Psoas muscle (tissue), 7 donors: ENCODE measurements at regions not wholly inside any gene's neighbourhood (a gene's known extent, or its start where the extent isn't known, plus 50 kb on each side); places are given as distances from the start of the nearest gene placed in this dataset.

Experiments used
- ATAC-seq, 4 donors: fragments of 200-7000 bp; cut with Tn5 transposase; one replicate each; pipeline ENCODE4 v1.9.1; 2020; ENCODE audit warnings: moderate library complexity in 3 of 4, mild to moderate bottlenecking in 2 of 4
- DNase-seq, 2 donors: peaks; one replicate each; pipeline ENCODE4 v3.0.0-alpha.2; 2020
- H3K27ac ChIP-seq: fragments of 200-600 bp; one replicate; pipeline ENCODE4 v1.8.0; 2022
- H3K27me3 ChIP-seq, 3 donors: fragments of 200-600 bp in 1 of 3; one replicate each; pipeline versions ENCODE4 v1.6.1 to v1.8.0; 2013 to 2022; ENCODE audit warnings: low read length in 2 of 3, mild to moderate bottlenecking in 2 of 3, moderate library complexity in 1 of 3; ENCODE audit not compliant: insufficient read depth in 3 of 3
- H3K36me3 ChIP-seq, 2 donors: fragments of 200-600 bp in 1 of 2; one replicate each; pipeline versions ENCODE4 v1.6.1 to v1.8.0; 2013 to 2022; ENCODE audit warnings: low read depth in 1 of 2, mild to moderate bottlenecking in 1 of 2, moderate library complexity in 1 of 2; ENCODE audit not compliant: insufficient read depth in 1 of 2
- H3K4me1 ChIP-seq: fragments of 200-600 bp; one replicate; pipeline ENCODE4 v1.8.0; 2022
- H3K4me3 ChIP-seq: fragments of 200-600 bp; one replicate; pipeline ENCODE4 v1.8.0; 2022; ENCODE audit warnings: mild to moderate bottlenecking
- H3K9me3 ChIP-seq: fragments of 200-600 bp; one replicate; pipeline ENCODE4 v1.8.0; 2022
- WGBS, 3 donors: extraction: QIAGEN DNeasy Blood & Tissue Kit; methylation state at CpG; one replicate each; pipeline versions ENCODE4 v1.1.6 to v1.1.7; 2013; 5-methylcytosine and 5-hydroxymethylcytosine counted together
- intact Hi-C, 2 donors: fragments of 100-400 bp; cut with DNase I; formaldehyde crosslinking; loops; one replicate each; pipeline versions ENCODE4 v1.11.0 to v1.14.2; 2022
- TF ChIP-seq, protein P1 (sequence below): fragments of 200-600 bp; IDR thresholded peaks from one replicate; pipeline ENCODE4 v1.8.0; 2022; ENCODE audit warnings: antibody characterized with exemption
- donor health status: healthy with polysubstance abuse.
- donor health status: DM: no; HTN: no; CAD: no; lungs with moderate emphysema.
- donor health status: Bipolar disorder and iron deficiency.
- donor health status: healthy.
- donor health status: DM: yes; HTN: yes; CAD: no.
- donor health status: DM: no; HTN: no; CAD: no.
- donor health status: DM: yes; HTN: yes; CAD: no.

GRCh38 chrX:80354966-80355465 is 65.2 kb upstream of the TENT5D start:
- 62 to 72% (median 70%) methylated on average over 3 to 4 of the region's 4 CpGs for WGBS, 3 donors
- Histone ChIP-seq H3K36me3 (no peaks in the 10 kb centered on the region), H3K27me3 (no peaks in the 10 kb centered on the region), H3K4me3 (no peak overlapping the region), H3K4me1 (no peaks in the 10 kb centered on the region), H3K27ac (no peak overlapping the region), H3K9me3 (peaks cover 3% of the 10 kb centered on the region)
- DNase-seq (no peak), ATAC-seq (no peak)
- TF ChIP-seq, protein P1, sequence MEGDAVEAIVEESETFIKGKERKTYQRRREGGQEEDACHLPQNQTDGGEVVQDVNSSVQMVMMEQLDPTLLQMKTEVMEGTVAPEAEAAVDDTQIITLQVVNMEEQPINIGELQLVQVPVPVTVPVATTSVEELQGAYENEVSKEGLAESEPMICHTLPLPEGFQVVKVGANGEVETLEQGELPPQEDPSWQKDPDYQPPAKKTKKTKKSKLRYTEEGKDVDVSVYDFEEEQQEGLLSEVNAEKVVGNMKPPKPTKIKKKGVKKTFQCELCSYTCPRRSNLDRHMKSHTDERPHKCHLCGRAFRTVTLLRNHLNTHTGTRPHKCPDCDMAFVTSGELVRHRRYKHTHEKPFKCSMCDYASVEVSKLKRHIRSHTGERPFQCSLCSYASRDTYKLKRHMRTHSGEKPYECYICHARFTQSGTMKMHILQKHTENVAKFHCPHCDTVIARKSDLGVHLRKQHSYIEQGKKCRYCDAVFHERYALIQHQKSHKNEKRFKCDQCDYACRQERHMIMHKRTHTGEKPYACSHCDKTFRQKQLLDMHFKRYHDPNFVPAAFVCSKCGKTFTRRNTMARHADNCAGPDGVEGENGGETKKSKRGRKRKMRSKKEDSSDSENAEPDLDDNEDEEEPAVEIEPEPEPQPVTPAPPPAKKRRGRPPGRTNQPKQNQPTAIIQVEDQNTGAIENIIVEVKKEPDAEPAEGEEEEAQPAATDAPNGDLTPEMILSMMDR: no peak
- intact Hi-C loops: no loop called here
